ENCODE measurements at regions not wholly inside any gene's neighbourhood (a gene's known extent, or its start where the extent isn't known, plus 50 kb on each side); places are given as distances from the start of the nearest gene placed in this dataset.

GRCh38 chr4:163810755-163811154 lies 316.3 kb downstream of the TMA16 start:
- Mint-ChIP-seq H3K4me3 (no peak overlapping the region), H3K4me1 (no peaks in the 10 kb centered on the region), H3K9me3 (no peaks in the 10 kb centered on the region), H3K36me3 (no peaks in the 10 kb centered on the region), H3K27ac (no peak overlapping the region)
- no peak for DNase-seq (ENCODE audit: low spot score in 2 of 2)
- ATAC-seq = no peak

- Mint-ChIP-seq H3K4me1 (no peaks in the 10 kb centered on the region), H3K9me3 (no peaks in the 10 kb centered on the region), H3K4me3 (no peak overlapping the region), H3K36me3 (no peaks in the 10 kb centered on the region), H3K27ac (no peak overlapping the region)
- ATAC-seq (no peak), DNase-seq (ENCODE audit: low spot score in 2 of 2) (no peak)
Measured at GRCh38 chr4:163815776-163816175, 321.3 kb downstream of the TMA16 start.

GRCh38 chr4:163816494-163816893 lies 322.0 kb downstream of the TMA16 start:
- no peak overlapping the region for H3K4me3 Mint-ChIP-seq
- no peaks in the 10 kb centered on the region for H3K9me3 Mint-ChIP-seq
- H3K27ac Mint-ChIP-seq = no peak overlapping the region
- DNase-seq (ENCODE audit: low spot score in 2 of 2) (no peak), ATAC-seq (no peak)
- H3K36me3 Mint-ChIP-seq = no peaks in the 10 kb centered on the region
- H3K4me1 Mint-ChIP-seq = no peaks in the 10 kb centered on the region

GRCh38 chr4:163818673-163819072 lies 324.2 kb downstream of the TMA16 start:
- no peaks in the 10 kb centered on the region for H3K4me1 Mint-ChIP-seq
- ATAC-seq = no peak
- H3K4me3 Mint-ChIP-seq = no peak overlapping the region

GRCh38 chr4:163833669-163834068 lies 339.2 kb downstream of the TMA16 start:
- Mint-ChIP-seq H3K4me3 (no peak overlapping the region), H3K9me3 (peaks cover 2% of the 10 kb centered on the region), H3K4me1 (no peaks in the 10 kb centered on the region), H3K27ac (no peak overlapping the region), H3K36me3 (no peaks in the 10 kb centered on the region)
- ATAC-seq (no peak), DNase-seq (ENCODE audit: low spot score in 2 of 2) (no peak)

More at GRCh38 chr4:163818673-163819072, 324.2 kb downstream of the TMA16 start:
- no peak for DNase-seq (ENCODE audit: low spot score in 2 of 2)
- H3K36me3 Mint-ChIP-seq = no peaks in the 10 kb centered on the region
- no peak overlapping the region for H3K27ac Mint-ChIP-seq
- no peaks in the 10 kb centered on the region for H3K9me3 Mint-ChIP-seq

GRCh38 chr4:163846008-163846407 lies 351.5 kb downstream of the TMA16 start:
- Mint-ChIP-seq H3K36me3 (no peaks in the 10 kb centered on the region), H3K4me3 (no peak overlapping the region), H3K27ac (no peak overlapping the region), H3K4me1 (no peaks in the 10 kb centered on the region), H3K9me3 (peaks cover 2% of the 10 kb centered on the region)
- ATAC-seq (no peak), DNase-seq (ENCODE audit: low spot score in 2 of 2) (no peak)

GRCh38 chr4:163852246-163852645 lies 357.8 kb downstream of the TMA16 start:
- Mint-ChIP-seq H3K27ac (no peak overlapping the region), H3K36me3 (no peaks in the 10 kb centered on the region), H3K4me3 (no peak overlapping the region), H3K9me3 (no peaks in the 10 kb centered on the region), H3K4me1 (no peaks in the 10 kb centered on the region)
- DNase-seq (ENCODE audit: low spot score in 2 of 2) (no peak), ATAC-seq (no peak)

- Mint-ChIP-seq H3K4me3 (no peak overlapping the region), H3K9me3 (no peaks in the 10 kb centered on the region), H3K4me1 (no peaks in the 10 kb centered on the region), H3K27ac (no peak overlapping the region), H3K36me3 (no peaks in the 10 kb centered on the region)
- DNase-seq (ENCODE audit: low spot score in 2 of 2) = no peak
- ATAC-seq = no peak
Measured at GRCh38 chr4:163857903-163858302, 363.4 kb downstream of the TMA16 start.

- Mint-ChIP-seq H3K36me3 (no peaks in the 10 kb centered on the region), H3K4me3 (no peak overlapping the region), H3K9me3 (no peaks in the 10 kb centered on the region), H3K27ac (no peak overlapping the region), H3K4me1 (no peaks in the 10 kb centered on the region)
- ATAC-seq = no peak
- DNase-seq (ENCODE audit: low spot score in 2 of 2) = no peak
Measured at GRCh38 chr4:163858515-163858914, 364.0 kb downstream of the TMA16 start.

GRCh38 chr4:163863082-163863481 lies 368.6 kb downstream of the TMA16 start:
- DNase-seq (ENCODE audit: low spot score in 2 of 2) (no peak), ATAC-seq (no peak)
- H3K36me3 Mint-ChIP-seq = no peaks in the 10 kb centered on the region
- no peak overlapping the region for H3K27ac Mint-ChIP-seq
- H3K4me3 Mint-ChIP-seq = no peak overlapping the region
- H3K9me3 Mint-ChIP-seq = no peaks in the 10 kb centered on the region
- no peaks in the 10 kb centered on the region for H3K4me1 Mint-ChIP-seq

- DNase-seq (ENCODE audit: low spot score in 2 of 2) = no peak
- H3K9me3 Mint-ChIP-seq = no peaks in the 10 kb centered on the region
- H3K36me3 Mint-ChIP-seq = no peaks in the 10 kb centered on the region
- H3K4me1 Mint-ChIP-seq = no peaks in the 10 kb centered on the region
- ATAC-seq = no peak
- H3K4me3 Mint-ChIP-seq = no peak overlapping the region
- H3K27ac Mint-ChIP-seq = no peak overlapping the region
Measured at GRCh38 chr4:163865010-163865409, 370.5 kb downstream of the TMA16 start.

- ATAC-seq (peak; percentile 51), DNase-seq (ENCODE audit: low spot score in 2 of 2) (no peak)
- H3K9me3 Mint-ChIP-seq = peaks cover 2% of the 10 kb centered on the region
- no peaks in the 10 kb centered on the region for H3K4me1 Mint-ChIP-seq
- no peak overlapping the region for H3K27ac Mint-ChIP-seq
- no peak overlapping the region for H3K4me3 Mint-ChIP-seq
- H3K36me3 Mint-ChIP-seq = no peaks in the 10 kb centered on the region
Measured at GRCh38 chr4:163866728-163867315, 372.3 kb downstream of the TMA16 start.

- Mint-ChIP-seq H3K4me3 (no peak overlapping the region), H3K4me1 (no peaks in the 10 kb centered on the region), H3K9me3 (peaks cover 5% of the 10 kb centered on the region), H3K27ac (no peak overlapping the region), H3K36me3 (no peaks in the 10 kb centered on the region)
- no peak for ATAC-seq
- DNase-seq (ENCODE audit: low spot score in 2 of 2) = no peak
Measured at GRCh38 chr4:163868445-163868844, 374.0 kb downstream of the TMA16 start.

- Mint-ChIP-seq H3K4me3 (no peak overlapping the region), H3K27ac (no peak overlapping the region), H3K36me3 (no peaks in the 10 kb centered on the region), H3K9me3 (peaks cover 5% of the 10 kb centered on the region), H3K4me1 (no peaks in the 10 kb centered on the region)
- no peak for DNase-seq (ENCODE audit: low spot score in 2 of 2)
- ATAC-seq = no peak
Measured at GRCh38 chr4:163871078-163871477, 376.6 kb downstream of the TMA16 start.

GRCh38 chr4:163875327-163875726 lies 380.8 kb downstream of the TMA16 start:
- H3K4me1 Mint-ChIP-seq = no peaks in the 10 kb centered on the region
- no peak overlapping the region for H3K27ac Mint-ChIP-seq
- H3K9me3 Mint-ChIP-seq = peaks cover 5% of the 10 kb centered on the region
- ATAC-seq = no peak
- DNase-seq (ENCODE audit: low spot score in 2 of 2) = no peak
- H3K36me3 Mint-ChIP-seq = no peaks in the 10 kb centered on the region
- no peak overlapping the region for H3K4me3 Mint-ChIP-seq

GRCh38 chr4:163878336-163879121 lies 384.0 kb downstream of the TMA16 start:
- Mint-ChIP-seq H3K4me1 (no peaks in the 10 kb centered on the region), H3K4me3 (no peak overlapping the region), H3K9me3 (peaks cover 6% of the 10 kb centered on the region), H3K36me3 (no peaks in the 10 kb centered on the region), H3K27ac (no peak overlapping the region)
- no peak for ATAC-seq
- no peak for DNase-seq (ENCODE audit: low spot score in 2 of 2)

Data from stimulated activated effector memory CD8-positive, alpha-beta T cell treated with anti-CD3 and anti-CD28 coated beads, Interleukin-12 subunit alpha, Interleukin-12 subunit beta, amount 100 ng/mL, for 72 hours (primary cell).